Heart right ventricle (tissue), 16 donors: ENCODE measurements at regions not wholly inside any gene's neighbourhood (a gene's known extent, or its start where the extent isn't known, plus 50 kb on each side); places are given as distances from the start of the nearest gene placed in this dataset.

ENCODE experiments used
- ATAC-seq, 8 donors: fragments of 200-7000 bp; cut with Tn5 transposase; one replicate each; pipeline ENCODE4 v1.9.1; 2020; ENCODE audit warnings: mild to moderate bottlenecking in 8 of 8, moderate library complexity in 8 of 8, moderate number of reproducible peaks in 1 of 8
- DNase-seq, 2 donors: peaks; one replicate each; pipeline ENCODE4 v3.0.0-alpha.2; 2020
- H3K27ac ChIP-seq, 10 donors: fragments of 200-600 bp; sonication (generic) in 2 of 10; one replicate each; pipeline versions ENCODE4 v1.5.0 to v1.8.0; 2020 to 2022; ENCODE audit warnings: mild to moderate bottlenecking in 3 of 10
- H3K27me3 ChIP-seq, 7 donors: fragments of 200-600 bp; one replicate each; pipeline ENCODE4 v1.8.0; 2021 to 2022; ENCODE audit warnings: mild to moderate bottlenecking in 2 of 7
- H3K36me3 ChIP-seq, 9 donors: fragments of 200-600 bp; sonication (generic) in 1 of 9; one replicate each; pipeline versions ENCODE4 v1.5.0 to v1.8.0; 2020 to 2022; ENCODE audit warnings: mild to moderate bottlenecking in 2 of 9
- H3K4me1 ChIP-seq, 9 donors: fragments of 200-600 bp; sonication (generic) in 1 of 9; one replicate each; pipeline versions ENCODE4 v1.5.0 to v1.8.0; 2020 to 2022; ENCODE audit warnings: mild to moderate bottlenecking in 4 of 9
- H3K4me3 ChIP-seq, 10 donors: fragments of 200-600 bp; sonication (generic) in 2 of 10; one replicate each; pipeline versions ENCODE4 v1.5.0 to v1.8.0; 2020 to 2022; ENCODE audit warnings: mild to moderate bottlenecking in 7 of 10, moderate library complexity in 2 of 10
- H3K9me3 ChIP-seq, 11 donors: fragments of 200-600 bp in 10 of 11; sonication (generic) in 2 of 11; one replicate each; pipeline versions ENCODE4 v1.5.0 to v1.8.0; 2013 to 2022; ENCODE audit warnings: mild to moderate bottlenecking in 2 of 11, control low read depth in 1 of 11, moderate library complexity in 1 of 11
- WGBS, 2 donors: extraction: QIAGEN DNeasy Blood & Tissue Kit; methylation state at CpG; one replicate each; pipeline ENCODE4 v1.1.7; 2013; ENCODE audit warnings: inconsistent platforms in 1 of 2; 5-methylcytosine and 5-hydroxymethylcytosine counted together
- intact Hi-C, 10 donors: fragments of 100-400 bp; cut with DNase I; formaldehyde crosslinking; loops; one replicate each; pipeline versions ENCODE4 v1.11.1 to v1.14.2; 2022
- TF ChIP-seq, protein P1 (sequence below), 9 donors: fragments of 200-600 bp; sonication (generic) in 2 of 9; IDR thresholded peaks; one replicate each; pipeline versions ENCODE4 v1.5.0 to v1.8.0; 2021 to 2022; ENCODE audit warnings: antibody characterized with exemption in 9 of 9, mild to moderate bottlenecking in 5 of 9, moderate library complexity in 1 of 9
- donor health status: Arrhythmogenic right ventricular cardiomyopathy.
- donor health status: ischemic (EF 13 %, LVEDD 7.1; RV severe dilation, severe dysfunction).
- donor health status: healthy with polysubstance abuse.
- donor health status: DM: no; HTN: yes; CAD: no.
- donor health status: DM: no; HTN: no; CAD: no.
- donor health status: ischemic (EF 25% LVEDD 6.9; RV normal size, moderate dysfunction).
- donor health status: ischemic (EF 25% LVEDD 5.7; RV mildly dilated, moderate dysfunction).
- donor health status: healthy.
- donor health status: DM: yes; HTN: yes; CAD: no.
- donor health status: Ischemic cardiomyopathy.
- donor health status: ischemic (EF 35%, LVEDD 5.7; RV mildly dilated, moderate dysfunction).
- donor health status: nonischemic (EF 11% LVEDD 7.7; RV severe dilation, severe dysfunction).
- donor health status: DM: yes; HTN: yes; CAD: no.
- donor health status: PGD.
- donor health status: ischemic (EF 29% LVEDD 5.4; RV normal size, mild dysfunction).
- donor health status: nonischemic (EF 23%, LVEDD 6.1; RV moderate dilation, normal function).

DNA sequence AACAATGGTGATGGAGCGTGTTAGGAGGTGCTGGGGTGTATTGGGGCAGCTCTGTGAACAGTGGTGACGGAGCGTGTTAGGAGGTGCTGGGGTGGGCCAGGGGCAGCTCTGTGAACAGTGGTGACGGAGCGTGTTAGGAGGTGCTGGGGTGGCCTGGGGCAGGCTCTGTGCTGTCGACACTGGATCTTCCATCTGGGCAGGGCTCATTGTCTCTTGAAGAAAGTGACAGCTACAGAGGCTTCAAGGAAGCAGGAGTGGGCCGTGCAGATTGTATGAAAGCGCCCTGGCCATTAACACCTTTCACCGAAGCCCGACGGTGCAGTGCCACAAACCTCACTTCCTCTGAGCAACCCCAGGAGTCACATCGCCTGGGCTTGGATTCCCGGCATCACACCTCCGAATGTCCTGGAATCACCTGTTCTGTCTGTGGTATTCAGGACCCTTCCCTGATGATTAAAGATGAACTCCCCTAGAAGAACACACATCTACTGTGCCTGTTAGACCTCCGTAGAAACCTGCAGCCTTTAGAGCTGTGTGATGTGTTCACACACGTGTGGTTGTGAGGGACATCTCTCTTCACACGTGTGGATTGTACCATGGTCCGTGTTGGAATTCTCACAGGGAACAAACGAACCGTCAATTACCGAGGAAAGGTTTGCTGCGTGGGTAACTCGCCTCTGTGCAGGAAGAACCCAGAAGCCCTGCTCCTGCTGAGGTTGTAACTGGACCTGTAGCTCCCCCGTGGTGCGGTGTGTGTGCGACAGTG is 377.7 kb downstream of the THBS2 start:
- TF ChIP-seq, protein P1, sequence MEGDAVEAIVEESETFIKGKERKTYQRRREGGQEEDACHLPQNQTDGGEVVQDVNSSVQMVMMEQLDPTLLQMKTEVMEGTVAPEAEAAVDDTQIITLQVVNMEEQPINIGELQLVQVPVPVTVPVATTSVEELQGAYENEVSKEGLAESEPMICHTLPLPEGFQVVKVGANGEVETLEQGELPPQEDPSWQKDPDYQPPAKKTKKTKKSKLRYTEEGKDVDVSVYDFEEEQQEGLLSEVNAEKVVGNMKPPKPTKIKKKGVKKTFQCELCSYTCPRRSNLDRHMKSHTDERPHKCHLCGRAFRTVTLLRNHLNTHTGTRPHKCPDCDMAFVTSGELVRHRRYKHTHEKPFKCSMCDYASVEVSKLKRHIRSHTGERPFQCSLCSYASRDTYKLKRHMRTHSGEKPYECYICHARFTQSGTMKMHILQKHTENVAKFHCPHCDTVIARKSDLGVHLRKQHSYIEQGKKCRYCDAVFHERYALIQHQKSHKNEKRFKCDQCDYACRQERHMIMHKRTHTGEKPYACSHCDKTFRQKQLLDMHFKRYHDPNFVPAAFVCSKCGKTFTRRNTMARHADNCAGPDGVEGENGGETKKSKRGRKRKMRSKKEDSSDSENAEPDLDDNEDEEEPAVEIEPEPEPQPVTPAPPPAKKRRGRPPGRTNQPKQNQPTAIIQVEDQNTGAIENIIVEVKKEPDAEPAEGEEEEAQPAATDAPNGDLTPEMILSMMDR (IDR thresholded peaks at IDR 0.05), result no peak
- no peak overlapping the region for H3K27ac ChIP-seq
- intact Hi-C loops, result loop anchor here in 1 of 10 donors (10.0 kb wide), 1 partner anchor 261 kb away; no protein-coding TSS in a partner anchor
- no peak overlapping the region for H3K4me3 ChIP-seq
- no peaks in the 10 kb centered on the region for H3K36me3 ChIP-seq
- DNase-seq (no peak), ATAC-seq (no peak)
- H3K9me3 ChIP-seq, result no peaks in the 10 kb centered on the region
- WGBS, 2 donors, result 91 to 92% methylated on average over 26 of the region's 26 CpGs
- H3K27me3 ChIP-seq, result peaks cover 0 to 36% (median 9%) of the 10 kb centered on the region in 7 donors
- peaks cover 0 to 4% (median 0%) of the 10 kb centered on the region in 9 donors for H3K4me1 ChIP-seq

DNA sequence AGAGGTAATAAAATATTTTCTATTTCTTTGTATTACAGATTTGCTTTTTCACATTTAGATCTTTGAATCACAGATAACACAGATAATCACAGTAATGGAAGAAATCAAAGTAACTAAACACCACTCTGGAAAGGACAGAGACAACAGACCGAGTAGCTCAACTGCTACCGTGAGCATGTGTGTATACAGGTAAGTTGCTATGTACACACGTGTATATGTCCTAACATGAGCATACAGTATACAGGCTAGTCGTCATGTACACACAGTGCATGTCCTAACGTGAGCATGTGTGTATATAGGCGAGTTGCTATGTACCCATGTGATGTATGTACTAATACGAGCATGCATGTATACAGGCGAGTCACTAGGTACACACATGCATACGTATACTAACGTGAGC is 379.0 kb downstream of the THBS2 start:
- no peak overlapping the region for H3K4me3 ChIP-seq
- H3K27ac ChIP-seq, result no peak overlapping the region
- intact Hi-C loops, result loop anchor here in 1 of 10 donors (10.0 kb wide), 1 partner anchor 260 kb away; no protein-coding TSS in a partner anchor
- peaks cover 0 to 36% (median 5%) of the 10 kb centered on the region in 7 donors for H3K27me3 ChIP-seq
- TF ChIP-seq, protein P1 (IDR thresholded peaks at IDR 0.05), result no peak
- 91 to 95% methylated on average over 10 of the region's 10 CpGs for WGBS, 2 donors
- H3K36me3 ChIP-seq, result no peaks in the 10 kb centered on the region
- peaks cover 0 to 4% (median 0%) of the 10 kb centered on the region in 9 donors for H3K4me1 ChIP-seq
- H3K9me3 ChIP-seq, result no peaks in the 10 kb centered on the region
- no peak for DNase-seq
- ATAC-seq, result no peak

DNA sequence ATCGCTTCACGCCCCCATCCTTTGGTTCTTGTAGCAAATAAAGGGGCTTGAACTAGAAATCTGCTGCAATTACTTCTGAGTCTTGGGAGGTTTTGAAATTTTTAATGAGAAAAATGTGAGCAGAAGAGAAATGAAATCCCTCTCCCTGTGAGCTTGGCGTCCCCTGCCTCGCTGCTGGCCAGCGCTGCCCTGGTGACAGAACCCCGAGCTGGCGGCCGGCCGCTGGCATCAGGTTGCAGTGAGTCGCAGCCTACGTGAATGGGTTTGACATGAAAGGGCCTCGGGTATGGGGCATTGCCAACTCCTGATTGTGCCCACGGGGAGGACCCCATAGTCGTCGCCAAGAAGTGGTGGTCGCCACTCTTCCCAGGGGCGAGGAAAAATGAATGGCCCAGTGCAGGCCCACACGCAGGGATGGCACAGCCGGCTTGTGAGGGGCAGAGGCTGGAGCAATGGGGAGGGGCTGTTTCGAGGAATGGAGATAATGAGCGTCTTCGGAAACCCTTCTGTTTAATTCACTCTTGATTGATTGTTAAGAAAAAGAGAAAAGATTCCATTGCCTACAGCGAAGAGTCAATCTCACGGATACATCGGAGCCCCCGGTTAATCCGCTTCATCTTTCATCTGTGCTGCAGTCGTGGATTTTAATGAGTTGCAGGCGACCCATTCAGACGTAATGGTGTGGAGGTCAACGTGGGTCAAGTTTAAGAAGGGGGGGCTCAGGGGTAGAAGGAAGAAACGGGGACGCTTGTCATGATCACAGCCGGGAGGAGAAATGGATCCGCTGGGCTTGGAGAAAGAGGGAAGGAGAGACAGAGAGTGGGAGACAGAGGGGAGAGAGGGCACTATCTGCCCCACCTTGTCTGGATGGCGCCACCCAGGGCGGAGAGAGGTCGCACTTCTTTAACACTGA is 380.1 kb downstream of the THBS2 start:
- no peak for ATAC-seq

More for the DNA sequence above, 380.1 kb downstream of the THBS2 start:
- Histone ChIP-seq H3K4me3 (no peak overlapping the region), H3K4me1 (peaks cover 0 to 4% (median 0%) of the 10 kb centered on the region in 9 donors), H3K27me3 (peaks cover 0 to 30% (median 5%) of the 10 kb centered on the region in 7 donors), H3K36me3 (no peaks in the 10 kb centered on the region), H3K27ac (no peak overlapping the region), H3K9me3 (no peaks in the 10 kb centered on the region)
- TF ChIP-seq, protein P1 (IDR thresholded peaks at IDR 0.05), result no peak
- intact Hi-C loops, result loop anchor here in 1 of 10 donors (10.0 kb wide), 1 partner anchor 259 kb away; no protein-coding TSS in a partner anchor
- no peak for DNase-seq
- whole genome bisulfite sequencing, 2 donors, result 88 to 90% methylated on average over 38 of the region's 38 CpGs
